Esophagus muscularis mucosa (tissue), 3 donors: ENCODE measurements at regions not wholly inside any gene's neighbourhood (a gene's known extent, or its start where the extent isn't known, plus 50 kb on each side); places are given as distances from the start of the nearest gene placed in this dataset.

Source experiments
- CTCF ChIP-seq, 3 experiments: fragments of 200-600 bp in 2 of 3; fragments of 450-650 bp in 1 of 3; sonication (generic) in 2 of 3; IDR thresholded peaks; one replicate each; pipeline ENCODE4 v1.5.1; 2017 to 2019; ENCODE audit warnings: antibody characterized with exemption in 3 of 3, mild to moderate bottlenecking in 2 of 3, moderate library complexity in 1 of 3
- POLR2A ChIP-seq: fragments of 450-650 bp; IDR thresholded peaks from one replicate; pipeline ENCODE4 v1.6.1; 2017; ENCODE audit warnings: antibody characterized with exemption, moderate library complexity, mild to moderate bottlenecking, low read depth
- POLR2AphosphoS5 ChIP-seq, 2 donors: sonication (generic); formaldehyde crosslinking; IDR thresholded peaks; one replicate each; pipeline ENCODE4 v1.6.1; 2017; ENCODE audit warnings: antibody characterized with exemption in 2 of 2

- no peak for TF ChIP-seq CTCF (IDR thresholded peaks at IDR 0.05)
- TF ChIP-seq POLR2A, result no peak
- TF ChIP-seq POLR2AphosphoS5 (IDR thresholded peaks at IDR 0.05), result no peak
Measured at GRCh38 chr21:35871906-35872305, 188.4 kb downstream of the SETD4 start.
